HG02970 (cell line): ENCODE measurements at regions not wholly inside any gene's neighbourhood (a gene's known extent, or its start where the extent isn't known, plus 50 kb on each side); places are given as distances from the start of the nearest gene placed in this dataset.

ENCODE experiments used
- ATAC-seq: cut with Tn5 transposase; IDR thresholded peaks from one replicate; pipeline ENCODE4 v1.9.1; 2021; ENCODE audit warnings: mild to moderate bottlenecking, moderate library complexity, moderate number of reproducible peaks; ENCODE audit not compliant: unreplicated experiment, low FRiP score

DNA sequence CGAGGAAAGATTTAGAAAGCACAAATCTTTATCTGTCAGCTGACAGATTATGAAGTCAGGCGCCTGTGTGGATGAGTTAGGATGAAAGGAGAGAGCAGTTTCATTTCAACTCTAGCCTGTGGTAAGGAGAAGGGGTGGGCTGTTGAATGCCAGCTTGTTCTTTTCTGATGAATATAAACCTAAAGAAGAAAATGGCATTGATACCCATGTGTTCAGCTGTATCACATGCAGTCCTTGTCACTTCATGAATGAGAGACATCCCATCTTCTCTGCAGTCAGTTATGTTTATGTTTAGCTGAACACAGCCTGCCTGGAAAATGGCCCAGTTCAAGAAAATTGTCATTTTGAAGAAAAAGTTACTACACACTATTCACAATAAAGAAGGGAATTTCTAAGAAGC is 345.7 kb upstream of the RBMS3 start:
- no peak for ATAC-seq

DNA sequence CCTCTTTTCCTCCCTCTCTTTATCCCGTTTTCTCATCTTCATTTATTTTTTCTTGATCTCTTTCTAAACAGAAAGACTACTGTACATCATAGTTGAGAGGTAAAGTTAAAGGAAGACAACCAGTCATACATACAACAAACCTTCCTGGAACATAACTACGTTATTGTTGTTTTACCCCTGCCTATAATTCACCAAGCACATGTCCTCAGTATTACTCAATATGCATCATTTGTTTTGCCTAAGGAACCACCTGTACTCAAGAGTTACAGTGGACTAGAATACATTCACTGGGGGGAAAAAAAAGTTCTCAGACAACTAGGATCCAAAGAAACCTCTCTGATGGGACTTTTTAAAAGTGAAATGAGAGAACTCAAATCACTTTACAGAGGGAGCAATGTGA is 344.7 kb upstream of the RBMS3 start:
- no peak for ATAC-seq

DNA sequence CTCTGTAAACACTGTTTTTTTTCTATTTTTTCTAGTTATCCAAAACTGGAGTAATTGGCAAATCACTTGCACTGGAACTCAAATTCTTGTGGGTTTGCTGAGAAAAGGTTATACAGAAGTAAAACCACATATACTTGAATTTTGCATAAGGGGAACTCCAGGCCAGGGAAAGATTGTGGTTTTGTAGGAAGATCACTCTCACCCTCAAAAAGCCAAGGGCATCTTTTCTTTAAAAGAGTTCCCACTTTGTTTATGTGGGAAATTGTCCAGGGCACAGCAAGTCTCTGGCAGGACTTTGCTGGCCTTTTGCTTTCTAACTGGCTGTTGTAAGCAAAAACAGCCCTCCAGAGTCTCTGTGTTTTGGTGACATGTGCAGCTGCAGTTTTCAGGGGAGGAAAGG is 340.3 kb upstream of the RBMS3 start:
- peak; percentile 72 for ATAC-seq

DNA sequence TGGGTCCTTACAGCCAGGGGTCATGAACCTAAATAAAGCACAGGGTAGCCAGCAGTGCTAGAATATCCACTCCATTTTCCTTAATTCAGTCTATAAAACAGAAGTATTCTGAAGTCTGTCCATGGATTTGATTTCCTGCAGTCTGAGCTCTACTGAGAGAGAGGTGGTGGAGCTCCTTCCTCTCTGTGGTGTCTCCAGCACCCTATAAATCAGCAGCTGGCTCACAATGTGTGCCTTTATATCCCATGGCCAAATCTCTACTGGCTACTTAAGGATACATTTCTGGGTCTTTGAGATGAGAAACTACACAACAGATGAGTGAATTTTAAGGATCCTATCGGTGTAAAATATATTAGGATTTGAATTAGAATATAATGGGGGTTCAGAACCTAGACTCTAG is 339.9 kb upstream of the RBMS3 start:
- no peak for ATAC-seq

DNA sequence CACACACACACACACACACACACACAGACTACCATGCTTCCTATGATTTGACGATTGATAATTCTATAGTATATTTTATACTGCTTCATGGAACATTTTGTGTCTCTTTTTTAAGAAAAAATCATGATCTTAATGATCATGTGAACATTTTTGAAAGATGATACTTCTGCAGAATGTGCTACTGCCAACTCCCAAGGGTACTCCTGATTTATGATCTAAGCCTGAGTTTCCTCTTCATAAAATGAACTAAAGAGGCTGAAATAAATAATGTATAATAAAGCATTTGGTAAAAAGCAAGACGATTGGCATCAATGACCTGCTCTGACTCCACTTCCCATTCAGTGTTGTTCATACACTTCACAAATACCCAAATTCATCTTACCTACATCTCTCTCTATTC is 333.8 kb upstream of the RBMS3 start:
- no peak for ATAC-seq

DNA sequence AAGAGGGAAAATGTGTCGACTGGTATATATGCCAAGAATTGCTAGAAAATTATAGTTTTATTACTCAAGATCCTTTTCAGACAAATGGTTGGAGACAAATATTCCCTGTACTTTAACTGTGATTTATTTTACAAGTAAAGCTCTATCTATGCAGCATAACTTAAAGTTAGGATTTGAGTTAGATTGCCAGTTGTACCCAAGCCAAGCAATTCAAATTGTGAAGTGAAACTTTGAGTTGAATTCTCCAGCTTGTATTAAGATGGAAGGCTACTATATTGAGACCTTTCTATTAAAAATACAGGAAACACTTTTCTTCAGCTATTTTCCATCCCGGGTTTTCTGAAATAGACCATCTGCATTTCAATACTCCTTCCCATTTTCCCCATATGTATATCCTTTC is 333.1 kb upstream of the RBMS3 start:
- no peak for ATAC-seq

DNA sequence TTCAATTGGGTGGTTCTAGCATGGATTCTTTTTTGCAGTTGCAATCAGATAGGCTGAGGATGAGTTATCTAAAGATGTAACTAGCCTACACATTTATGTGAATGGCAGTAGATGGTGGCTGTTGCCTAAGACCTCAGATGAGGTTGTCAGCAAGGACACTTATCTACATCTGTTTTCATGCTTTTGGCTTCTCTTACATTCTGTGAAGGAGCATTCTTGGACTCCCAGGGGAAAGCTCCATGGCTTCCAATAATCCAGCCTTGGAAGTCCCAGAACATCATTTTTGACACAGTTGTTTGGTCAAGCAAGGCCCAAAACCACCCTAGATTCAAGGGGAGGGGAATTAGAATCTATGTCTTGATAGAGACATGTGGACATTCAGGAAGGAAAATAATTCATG is 332.2 kb upstream of the RBMS3 start:
- no peak for ATAC-seq

DNA sequence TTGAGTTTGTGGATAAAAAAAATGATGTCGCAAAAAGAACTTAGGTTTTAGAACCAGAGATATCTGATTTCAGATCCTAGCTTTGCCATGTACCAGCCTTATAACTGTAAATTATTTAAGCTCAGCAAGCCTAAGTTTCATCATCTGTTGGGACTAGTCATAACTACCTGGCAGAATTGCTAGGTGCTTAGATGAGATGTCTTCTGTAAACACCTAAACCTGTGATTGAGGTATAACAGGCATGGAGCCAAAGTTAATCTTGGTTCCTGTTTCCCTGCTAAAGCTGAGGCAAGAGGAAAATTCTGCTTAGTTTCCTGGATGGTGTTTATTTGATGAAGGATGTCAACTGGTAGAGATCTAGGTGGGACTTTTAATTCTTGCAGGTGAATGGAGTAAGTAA is 331.3 kb upstream of the RBMS3 start:
- ATAC-seq, result no peak

DNA sequence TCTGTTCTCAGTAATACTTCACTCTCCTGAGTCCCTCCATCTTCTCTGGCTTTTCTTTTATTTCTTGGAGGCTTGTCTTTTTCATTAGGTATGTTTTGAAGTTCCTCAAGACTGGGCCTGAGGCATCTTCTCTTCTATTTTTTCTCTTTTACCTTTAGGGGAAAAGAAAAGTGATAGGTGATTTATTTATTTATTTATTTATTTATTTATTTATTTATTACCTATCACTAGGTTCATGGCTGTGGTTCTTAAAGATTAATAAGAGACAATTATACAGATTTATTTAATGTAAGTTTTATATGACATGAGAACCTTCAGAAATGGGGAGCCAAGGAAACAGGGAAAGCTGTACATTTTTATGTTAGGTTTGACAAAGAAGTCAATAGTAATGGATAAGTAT is 330.3 kb upstream of the RBMS3 start:
- no peak for ATAC-seq

DNA sequence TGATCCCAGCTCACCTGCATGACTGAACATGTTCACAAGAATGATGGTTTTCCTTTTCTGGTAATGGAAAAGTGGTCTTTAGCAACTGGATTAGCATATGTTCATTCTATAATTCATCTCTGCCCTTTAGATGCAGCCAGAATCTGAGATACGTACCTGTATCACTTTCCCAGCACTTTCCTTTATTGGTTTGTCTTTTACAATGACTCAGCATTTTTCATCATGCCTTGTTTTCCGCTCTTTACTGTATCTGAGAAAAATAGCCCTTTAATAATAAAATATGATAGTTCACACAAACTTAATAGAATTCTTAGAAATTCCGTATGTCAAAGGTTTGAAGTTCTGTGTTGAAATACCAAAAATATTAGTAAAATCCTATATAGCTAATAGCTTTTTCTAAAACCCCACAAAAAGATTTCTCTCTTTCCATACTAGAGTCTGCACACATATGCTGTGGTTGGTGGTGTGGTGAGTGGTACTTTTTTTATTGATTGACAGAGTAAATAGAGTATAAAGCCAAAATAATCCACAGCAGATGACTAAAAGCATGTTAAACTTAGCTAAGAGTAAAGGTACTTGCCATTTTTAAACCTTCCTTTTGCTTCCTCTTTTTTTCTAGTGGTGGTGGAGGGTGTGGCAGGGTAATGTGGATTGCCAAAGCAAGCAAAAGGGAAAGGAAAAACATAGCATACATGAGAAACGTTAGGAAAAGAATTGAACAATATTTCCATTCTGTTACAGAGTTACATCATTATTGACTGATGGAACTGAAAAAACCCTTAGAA is 328.9 kb upstream of the RBMS3 start:
- no peak for ATAC-seq

DNA sequence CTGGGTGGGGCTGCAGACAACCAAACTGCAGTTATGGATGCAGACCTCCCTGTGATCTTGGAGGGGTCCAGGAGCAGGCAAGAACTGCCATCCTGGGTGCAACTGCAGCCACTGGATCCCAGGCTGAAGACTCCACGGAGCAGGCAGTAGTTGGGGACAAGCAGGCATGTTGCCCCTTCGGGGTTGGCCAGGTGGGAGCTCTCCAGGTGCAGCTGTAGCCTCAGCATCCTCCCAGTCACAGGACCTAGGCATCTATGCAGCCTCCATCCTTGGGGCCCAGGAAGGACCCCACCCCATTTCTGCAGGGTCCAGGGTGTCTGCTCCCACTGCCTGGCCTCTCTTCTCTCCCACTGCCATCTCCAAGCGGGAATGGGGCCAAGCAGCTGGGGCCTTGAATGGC is 322.2 kb upstream of the RBMS3 start:
- no peak for ATAC-seq

DNA sequence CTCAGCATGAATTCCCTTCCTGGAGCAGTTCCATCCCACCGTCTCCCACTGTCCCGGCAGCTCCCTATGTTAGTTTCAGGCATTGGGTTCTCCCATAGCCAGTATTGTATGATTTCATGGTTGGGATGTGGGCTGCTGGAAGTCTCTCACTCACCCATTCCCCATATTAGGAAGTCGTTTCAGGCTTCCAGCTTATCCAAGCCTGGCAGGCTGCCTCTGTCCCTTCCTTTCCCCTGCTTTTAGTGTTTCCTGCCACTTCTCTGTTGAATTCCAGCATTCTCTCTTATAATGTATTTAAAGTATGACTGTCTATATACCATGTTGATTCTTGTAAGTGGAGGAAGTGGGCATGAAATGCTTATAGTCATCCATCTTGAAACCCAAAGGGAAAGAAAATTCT is 309.7 kb upstream of the RBMS3 start:
- no peak for ATAC-seq

DNA sequence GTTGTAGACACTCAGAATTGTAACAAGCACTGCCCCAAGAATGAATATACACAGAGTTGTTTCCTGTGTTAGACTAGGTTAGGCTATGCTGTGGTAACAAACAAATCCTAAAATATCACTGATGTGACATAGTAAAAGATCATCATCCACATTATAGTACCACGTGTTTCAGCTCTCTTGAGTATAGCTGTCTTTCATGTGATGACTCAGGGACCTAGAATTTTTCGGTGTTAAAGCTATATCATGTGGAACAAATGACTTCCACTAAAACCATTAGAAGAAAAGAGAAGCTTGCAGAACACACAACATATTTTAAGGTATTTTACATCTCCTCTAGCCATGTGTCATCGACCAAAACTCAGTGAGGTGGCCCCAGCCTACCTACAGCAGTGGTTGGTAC is 307.9 kb upstream of the RBMS3 start:
- no peak for ATAC-seq

DNA sequence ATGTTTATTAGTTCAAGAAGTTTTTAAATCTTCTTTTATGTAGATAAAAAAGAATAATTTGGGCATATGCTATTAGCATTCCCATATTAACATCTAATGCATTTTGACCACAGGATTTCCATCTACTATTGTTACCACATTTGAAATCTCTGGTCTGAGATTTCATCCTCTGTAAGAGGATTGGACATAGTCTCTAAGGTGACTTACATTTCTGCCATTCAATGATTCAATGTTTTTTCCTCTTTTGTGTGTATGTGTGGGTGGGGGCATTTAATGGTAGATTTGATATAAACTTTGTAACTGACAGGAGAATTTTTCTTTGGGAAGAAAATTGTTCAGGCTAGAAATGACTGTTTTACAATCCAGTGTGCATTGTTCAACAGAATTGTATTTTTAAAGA is 307.3 kb upstream of the RBMS3 start:
- no peak for ATAC-seq

DNA sequence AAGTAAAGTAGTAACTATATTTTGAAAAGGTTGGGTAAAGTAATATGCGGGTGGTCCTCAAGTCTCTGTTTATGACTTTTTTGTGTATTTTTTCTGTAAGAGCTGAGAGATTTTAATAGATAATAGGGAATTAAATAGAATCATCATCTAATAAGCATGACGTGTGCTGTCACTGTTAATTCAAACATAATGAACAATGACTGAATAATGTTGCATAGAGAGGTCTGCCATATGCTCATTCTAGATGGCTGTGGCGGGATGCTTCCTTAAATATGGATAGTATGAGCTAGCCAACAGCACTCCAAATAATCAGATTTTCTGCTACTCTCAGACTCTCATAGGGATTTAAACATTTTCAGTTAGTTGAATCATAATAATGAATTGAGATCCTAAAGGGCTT is 302.8 kb upstream of the RBMS3 start:
- ATAC-seq, result no peak

DNA sequence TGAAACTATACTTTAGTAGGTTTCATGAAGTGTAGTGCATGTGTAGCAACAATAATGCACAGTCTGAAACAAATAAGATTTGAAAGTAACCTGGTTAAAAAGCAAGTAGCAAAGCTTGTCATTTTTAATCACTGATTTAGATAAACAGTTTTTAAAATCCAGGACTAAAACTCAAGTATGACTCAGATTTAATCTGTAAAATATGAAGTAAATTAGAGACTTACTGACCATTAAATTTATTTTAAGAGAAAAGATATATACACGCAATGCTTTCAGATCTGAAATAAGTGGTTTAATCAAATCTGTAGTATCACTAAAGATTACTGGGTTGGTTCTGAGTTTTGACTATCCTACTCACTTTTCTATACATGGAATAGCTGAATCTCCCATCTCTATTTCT is 300.7 kb upstream of the RBMS3 start:
- no peak for ATAC-seq

DNA sequence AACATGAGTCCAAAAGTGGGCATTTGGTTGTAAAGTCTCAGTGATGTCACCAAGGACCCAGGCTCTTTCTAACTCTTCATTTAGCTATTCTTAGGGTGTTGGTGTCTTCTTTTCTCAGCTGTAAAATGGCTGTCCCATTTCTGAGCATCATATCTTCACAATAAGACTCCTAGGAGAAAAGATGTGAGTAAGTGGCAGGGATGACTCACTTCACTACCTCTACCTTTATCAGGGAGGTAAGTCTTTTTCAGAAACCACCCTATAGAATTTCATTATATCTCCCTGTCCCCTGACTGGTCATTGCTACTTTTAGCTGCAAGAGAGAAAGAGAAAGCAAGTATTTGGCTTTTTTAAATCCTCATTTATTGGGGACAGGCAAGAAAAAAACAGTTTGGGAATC is 300.2 kb upstream of the RBMS3 start:
- no peak for ATAC-seq

DNA sequence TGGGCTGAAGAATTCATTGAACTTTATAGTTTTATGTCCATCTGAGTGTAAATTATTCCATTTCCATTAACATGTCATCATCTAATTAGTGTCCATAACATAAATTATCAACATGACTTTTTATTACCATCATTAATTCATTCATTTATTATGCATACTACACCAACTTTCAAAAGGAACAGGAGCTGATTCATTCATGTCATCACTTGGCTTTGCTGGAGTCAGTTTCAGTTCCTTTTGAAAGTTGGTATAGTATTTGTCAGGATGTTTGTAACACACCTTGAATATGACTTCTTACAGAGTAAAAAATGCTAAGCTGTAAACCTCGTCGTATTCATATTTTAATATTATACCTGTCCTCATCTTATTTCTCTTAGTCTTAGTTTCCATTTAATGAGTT is 298.0 kb upstream of the RBMS3 start:
- ATAC-seq, result no peak

DNA sequence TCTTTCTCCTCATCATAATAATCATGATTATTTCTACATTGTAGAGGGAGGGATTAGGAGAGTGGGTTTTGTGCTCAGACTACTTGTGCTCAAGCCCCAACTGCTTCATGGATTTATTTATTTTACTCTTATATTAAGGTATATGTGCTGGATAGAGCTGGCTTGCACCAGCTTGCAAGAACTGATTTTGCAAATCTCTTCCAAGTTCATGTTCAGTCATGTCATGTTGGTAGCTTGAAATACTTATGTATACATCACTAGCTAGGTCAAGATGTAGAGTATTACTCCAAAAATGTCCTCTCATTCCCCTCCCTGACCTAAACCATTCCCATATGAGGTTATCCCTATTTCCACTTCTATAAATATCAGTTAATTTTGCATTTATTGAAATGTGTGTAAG is 293.9 kb upstream of the RBMS3 start:
- ATAC-seq, result no peak

DNA sequence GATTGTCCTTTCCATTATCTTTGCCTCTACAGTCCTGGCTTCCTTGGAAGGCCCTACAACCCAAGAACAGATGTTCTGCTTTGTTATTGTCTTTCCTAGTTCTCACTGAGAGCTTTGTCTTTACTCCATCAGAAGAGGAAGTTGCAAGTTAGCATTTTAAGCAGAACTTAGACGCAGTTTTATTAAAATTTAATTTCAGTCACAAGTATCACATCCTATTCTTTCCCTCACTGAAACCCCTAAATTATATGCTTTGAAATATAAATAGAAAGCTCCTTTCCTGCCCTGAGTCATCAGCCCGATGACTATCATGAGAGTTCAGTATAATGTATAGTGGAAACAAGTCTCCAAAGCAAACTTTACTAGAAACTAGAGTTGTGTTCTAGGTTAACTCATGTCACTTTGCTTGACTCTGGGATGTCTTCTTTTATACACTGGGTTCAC is 291.2 kb upstream of the RBMS3 start:
- ATAC-seq, result peak; percentile 90

DNA sequence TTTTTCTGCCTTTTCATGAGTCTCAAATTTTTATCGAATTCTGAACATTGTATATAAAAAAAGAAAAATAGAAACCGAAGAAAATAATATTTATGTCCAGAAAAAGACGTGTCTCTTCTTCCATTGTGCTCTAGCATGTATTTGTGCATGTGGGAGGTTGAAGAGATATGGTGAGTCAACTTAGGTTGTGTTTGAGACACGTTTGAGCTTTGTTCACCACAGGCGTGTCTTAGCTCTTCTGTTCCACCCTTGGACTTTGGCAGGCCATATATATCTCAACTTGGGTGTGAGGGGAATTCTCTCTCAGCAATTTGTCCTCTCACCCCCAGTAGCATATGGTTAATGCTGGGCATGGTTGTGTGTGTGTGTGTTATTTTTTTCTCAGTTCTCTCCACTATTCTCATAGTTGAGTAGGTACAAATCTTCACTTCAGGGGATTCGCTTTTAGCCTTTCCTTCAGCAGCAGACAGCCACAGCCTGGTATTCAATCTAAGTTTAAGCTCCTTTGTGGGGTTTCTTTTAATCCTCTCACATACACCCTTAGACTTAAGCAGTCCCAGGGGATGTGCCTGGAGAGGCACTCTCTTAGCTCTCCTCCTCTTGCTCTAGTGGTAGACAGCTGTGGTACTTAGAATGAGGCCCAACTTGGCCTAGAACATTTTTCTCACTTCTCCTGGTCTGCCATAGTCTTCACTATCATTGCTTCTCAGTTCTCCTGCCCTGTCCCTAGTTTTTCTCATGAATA is 286.5 kb upstream of the RBMS3 start:
- no peak for ATAC-seq
